A549 (cell line): ENCODE measurements at regions not wholly inside any gene's neighbourhood (a gene's known extent, or its start where the extent isn't known, plus 50 kb on each side); places are given as distances from the start of the nearest gene placed in this dataset.

Experiments
- CBX2 ChIP-seq: fragments of 200-600 bp; sonication (generic); IDR thresholded peaks from 2 replicates; pipeline ENCODE4 v1.6.1; 2016; ENCODE audit warnings: low read depth, mild to moderate bottlenecking, borderline replicate concordance
- CBX8 ChIP-seq: fragments of 200-600 bp; sonication (generic); IDR thresholded peaks from 2 replicates; pipeline ENCODE4 v1.6.1; 2016
- CEBPB ChIP-seq, 2 experiments: fragments of >200 bp in 1 of 2; sonication (Bioruptor Twin) in 1 of 2; formaldehyde crosslinking in 1 of 2; IDR thresholded peaks; 2 replicates each; pipeline ENCODE4 v1.6.1; 2012 to 2016
- EHF ChIP-seq: fragments of 250-450 bp; sonication (Bioruptor Pico); IDR thresholded peaks from 2 replicates; pipeline ENCODE4 v1.5.0; 2020; ENCODE audit warnings: mild to moderate bottlenecking
- FOSB ChIP-seq: fragments of 250-450 bp; sonication (Bioruptor Pico); IDR thresholded peaks from 2 replicates; pipeline ENCODE4 v1.5.0; 2020; ENCODE audit warnings: mild to moderate bottlenecking, moderate library complexity
- FOSL2 ChIP-seq, 2 experiments: fragments of 450-650 bp in 1 of 2; fragments of >200 bp in 1 of 2; sonication (Bioruptor Twin) in 1 of 2; formaldehyde crosslinking; IDR thresholded peaks; 2 replicates each; pipeline versions ENCODE4 v1.5.0 to v1.6.1; 2016 to 2020; ENCODE audit warnings: mild to moderate bottlenecking in 1 of 2, moderate library complexity in 1 of 2
- GATA3 ChIP-seq: IDR thresholded peaks from 2 replicates; pipeline ENCODE4 v1.6.1; 2012; ENCODE audit warnings: borderline replicate concordance
- HEYL ChIP-seq: fragments of 250-450 bp; sonication (Bioruptor Pico); IDR thresholded peaks from 2 replicates; pipeline ENCODE4 v1.8.0; 2021; ENCODE audit warnings: mild to moderate bottlenecking, moderate library complexity
- HOXB13 ChIP-seq: fragments of 250-450 bp; sonication (Bioruptor Pico); IDR thresholded peaks from 2 replicates; pipeline ENCODE4 v1.5.0; 2020; ENCODE audit warnings: low read depth, mild to moderate bottlenecking, moderate library complexity
- HOXB5 ChIP-seq: fragments of 250-450 bp; sonication (Bioruptor Pico); IDR thresholded peaks from 2 replicates; pipeline ENCODE4 v1.5.0; 2020; ENCODE audit warnings: mild to moderate bottlenecking, moderate library complexity
- JUN ChIP-seq, 2 experiments: fragments of >200 bp; sonication (Bioruptor Twin); formaldehyde crosslinking; IDR thresholded peaks; 2 replicates in 1 of 2; 3 replicates in 1 of 2; pipeline ENCODE4 v1.6.1; 2016 to 2017
- JUNB ChIP-seq: fragments of >200 bp; sonication (Bioruptor Twin); formaldehyde crosslinking; IDR thresholded peaks from 2 replicates; pipeline ENCODE4 v1.6.1; 2016
- KDM5A ChIP-seq: fragments of 200-600 bp; sonication (generic); IDR thresholded peaks from 2 replicates; pipeline ENCODE4 v1.6.1; 2016; ENCODE audit warnings: antibody characterized with exemption, mild to moderate bottlenecking
- MYC ChIP-seq: IDR thresholded peaks from 2 replicates; pipeline ENCODE4 v1.6.1; 2012; ENCODE audit warnings: mild to moderate bottlenecking, inconsistent platforms, low read length, improper control_type of control experiment, borderline replicate concordance
- NPAS2 ChIP-seq: fragments of 250-450 bp; sonication (Bioruptor Pico); IDR thresholded peaks from 2 replicates; pipeline ENCODE4 v1.8.0; 2022; ENCODE audit warnings: mild to moderate bottlenecking, moderate library complexity, borderline replicate concordance
- NR3C1 ChIP-seq: fragments of >200 bp; sonication (Bioruptor Twin); formaldehyde crosslinking; IDR thresholded peaks from 3 replicates; pipeline ENCODE4 v1.6.1; 2017
- POLR2A ChIP-seq: IDR thresholded peaks from 2 replicates; pipeline ENCODE4 v1.6.1; 2012; ENCODE audit warnings: mild to moderate bottlenecking, low read length
- RAD21 ChIP-seq, 2 experiments: fragments of >200 bp in 1 of 2; sonication (Bioruptor Twin) in 1 of 2; formaldehyde crosslinking in 1 of 2; IDR thresholded peaks in 1 of 2; conservative IDR thresholded peaks in 1 of 2; 2 replicates in 1 of 2; 3 replicates in 1 of 2; pipeline ENCODE4 v1.6.1; 2012 to 2018; ENCODE audit warnings: inconsistent platforms in 1 of 2
- RCOR1 ChIP-seq: fragments of 150-350 bp; IDR thresholded peaks from 2 replicates; pipeline ENCODE4 v1.6.1; 2014; ENCODE audit warnings: antibody characterized with exemption, low read length, low read depth
- RNF2 ChIP-seq: fragments of 200-600 bp; sonication (generic); IDR thresholded peaks from 2 replicates; pipeline ENCODE4 v1.6.1; 2016; ENCODE audit warnings: low read depth, mild to moderate bottlenecking, antibody characterized with exemption, moderate library complexity, borderline replicate concordance
- SMC3 ChIP-seq: fragments of >200 bp; sonication (Bioruptor Twin); formaldehyde crosslinking; IDR thresholded peaks from 3 replicates; pipeline ENCODE4 v1.6.1; 2018; ENCODE audit warnings: inconsistent platforms
- SREBF2 ChIP-seq: fragments of 450-650 bp; IDR thresholded peaks from 2 replicates; pipeline ENCODE4 v1.6.1; 2014; ENCODE audit warnings: mild to moderate bottlenecking, moderate library complexity
- ZC3H11A ChIP-seq: fragments of 450-650 bp; IDR thresholded peaks from 2 replicates; pipeline ENCODE4 v1.6.1; 2014; ENCODE audit warnings: antibody characterized with exemption, mild to moderate bottlenecking
- ZNF302 ChIP-seq: fragments of 250-450 bp; sonication (Bioruptor Pico); IDR thresholded peaks from 2 replicates; pipeline ENCODE4 v1.9.0; 2021; ENCODE audit warnings: inconsistent platforms, mild to moderate bottlenecking, moderate library complexity
- ZSCAN20 ChIP-seq: fragments of 250-450 bp; sonication (Bioruptor Pico); IDR thresholded peaks from 2 replicates; pipeline ENCODE4 v1.8.0; 2022; ENCODE audit warnings: mild to moderate bottlenecking, moderate library complexity
- TF ChIP-seq, protein P1 (sequence below): fragments of 200-600 bp; sonication (generic); IDR thresholded peaks from 2 replicates; pipeline ENCODE4 v1.6.1; 2016; ENCODE audit warnings: antibody characterized with exemption, mild to moderate bottlenecking, moderate library complexity
- TF ChIP-seq, protein P2 (sequence below): fragments of 450-650 bp; IDR thresholded peaks from 2 replicates; pipeline ENCODE4 v1.6.1; 2014; ENCODE audit warnings: antibody characterized with exemption
- TF ChIP-seq, protein P3 (sequence below): fragments of >200 bp; sonication (Bioruptor Twin); formaldehyde crosslinking; IDR thresholded peaks from 2 replicates; pipeline ENCODE4 v1.6.1; 2016
- TF ChIP-seq, protein P4 (sequence below): fragments of 150-350 bp; IDR thresholded peaks from 2 replicates; pipeline ENCODE4 v1.6.1; 2014; ENCODE audit warnings: low read depth, mild to moderate bottlenecking, low read length
- TF ChIP-seq, protein P5 (sequence below): fragments of 250-450 bp; sonication (Bioruptor Pico); IDR thresholded peaks from 2 replicates; pipeline ENCODE4 v1.5.0; 2021; ENCODE audit warnings: mild to moderate bottlenecking, moderate library complexity, borderline replicate concordance
- TF ChIP-seq, protein P6 (sequence below): fragments of 250-450 bp; sonication (Bioruptor Pico); IDR thresholded peaks from 2 replicates; pipeline ENCODE4 v1.5.0; 2020; ENCODE audit warnings: low read depth, mild to moderate bottlenecking, moderate library complexity
- TF ChIP-seq, protein P7 (sequence below): IDR thresholded peaks from 2 replicates; pipeline ENCODE4 v1.6.1; 2012
- TF ChIP-seq, protein P8 (sequence below): IDR thresholded peaks from 2 replicates; pipeline ENCODE4 v1.6.1; 2012

DNA sequence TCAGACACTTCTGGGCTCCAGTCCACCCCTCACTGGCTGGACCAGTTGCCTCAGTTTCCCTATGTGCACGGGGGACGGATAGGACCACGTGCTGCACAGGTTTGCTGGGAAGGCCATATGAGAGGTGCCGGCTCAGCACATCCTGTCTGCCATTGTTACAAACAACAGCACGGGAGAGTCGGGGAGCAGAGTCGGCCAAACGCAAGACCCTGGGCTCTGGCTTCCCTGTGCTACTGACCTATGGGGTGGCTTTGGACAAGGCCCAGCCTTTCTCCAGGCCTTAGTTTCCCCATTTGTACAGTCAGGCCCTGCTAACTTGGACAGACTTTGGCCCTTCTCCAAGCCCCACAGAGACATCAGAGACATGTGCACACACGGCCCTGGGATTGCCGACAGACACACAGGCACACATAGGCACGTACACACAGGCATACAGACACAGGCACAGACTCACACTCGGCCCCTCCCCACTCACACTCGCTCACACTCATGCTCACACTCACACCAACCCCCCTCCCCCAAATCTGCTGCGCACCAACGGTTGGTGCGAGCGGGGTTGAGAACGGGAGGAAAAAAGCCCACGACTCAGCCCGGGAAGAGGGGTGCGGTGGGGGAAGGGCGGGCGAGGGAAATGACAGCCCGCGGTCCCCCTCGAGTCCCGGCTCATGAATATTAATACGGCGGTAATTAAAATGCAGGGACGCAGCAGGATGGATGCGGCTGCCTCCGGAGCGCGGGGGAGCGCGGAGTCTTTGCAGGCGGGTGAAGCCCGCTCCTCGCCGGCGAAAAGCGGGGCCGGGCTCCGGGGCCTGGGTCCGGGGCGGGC, 133.0 kb downstream of the C9orf50 start (continued):
- TF ChIP-seq, protein P1, sequence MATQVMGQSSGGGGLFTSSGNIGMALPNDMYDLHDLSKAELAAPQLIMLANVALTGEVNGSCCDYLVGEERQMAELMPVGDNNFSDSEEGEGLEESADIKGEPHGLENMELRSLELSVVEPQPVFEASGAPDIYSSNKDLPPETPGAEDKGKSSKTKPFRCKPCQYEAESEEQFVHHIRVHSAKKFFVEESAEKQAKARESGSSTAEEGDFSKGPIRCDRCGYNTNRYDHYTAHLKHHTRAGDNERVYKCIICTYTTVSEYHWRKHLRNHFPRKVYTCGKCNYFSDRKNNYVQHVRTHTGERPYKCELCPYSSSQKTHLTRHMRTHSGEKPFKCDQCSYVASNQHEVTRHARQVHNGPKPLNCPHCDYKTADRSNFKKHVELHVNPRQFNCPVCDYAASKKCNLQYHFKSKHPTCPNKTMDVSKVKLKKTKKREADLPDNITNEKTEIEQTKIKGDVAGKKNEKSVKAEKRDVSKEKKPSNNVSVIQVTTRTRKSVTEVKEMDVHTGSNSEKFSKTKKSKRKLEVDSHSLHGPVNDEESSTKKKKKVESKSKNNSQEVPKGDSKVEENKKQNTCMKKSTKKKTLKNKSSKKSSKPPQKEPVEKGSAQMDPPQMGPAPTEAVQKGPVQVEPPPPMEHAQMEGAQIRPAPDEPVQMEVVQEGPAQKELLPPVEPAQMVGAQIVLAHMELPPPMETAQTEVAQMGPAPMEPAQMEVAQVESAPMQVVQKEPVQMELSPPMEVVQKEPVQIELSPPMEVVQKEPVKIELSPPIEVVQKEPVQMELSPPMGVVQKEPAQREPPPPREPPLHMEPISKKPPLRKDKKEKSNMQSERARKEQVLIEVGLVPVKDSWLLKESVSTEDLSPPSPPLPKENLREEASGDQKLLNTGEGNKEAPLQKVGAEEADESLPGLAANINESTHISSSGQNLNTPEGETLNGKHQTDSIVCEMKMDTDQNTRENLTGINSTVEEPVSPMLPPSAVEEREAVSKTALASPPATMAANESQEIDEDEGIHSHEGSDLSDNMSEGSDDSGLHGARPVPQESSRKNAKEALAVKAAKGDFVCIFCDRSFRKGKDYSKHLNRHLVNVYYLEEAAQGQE: 0 out of 2 replicates have a peak, but pooled peaks have one; percentile 16
- TF ChIP-seq FOSL2 (IDR thresholded peaks at IDR 0.05) (no peak), FOSL2 (CRISPR knock-in tag; IDR thresholded peaks at IDR 0.05) (peak; percentile 16; the same call in 1 of the 2 replicates), JUNB (no peak), CEBPB (IDR thresholded peaks at IDR 0.05) (no peak), GATA3 (peak; percentile 47; the same call in 1 of the 2 replicates), ZNF302 (CRISPR knock-in tag) (peak; percentile 80), CBX2 (no peak), NPAS2 (CRISPR knock-in tag) (peak; percentile 53; the same call in 1 of the 2 replicates), SREBF2 (no peak), EHF (CRISPR knock-in tag) (peak; percentile 98), RAD21 (conservative IDR thresholded peaks at IDR 0.05 in 1 of 2, IDR thresholded peaks at IDR 0.05 in 1 of 2) (no peak), HOXB5 (CRISPR knock-in tag) (peak; percentile 98), RNF2 (no peak), CBX8 (no peak), HOXB13 (CRISPR knock-in tag) (peak; percentile 99), ZSCAN20 (peak; percentile 84), SMC3 (no peak), HEYL (CRISPR knock-in tag) (peak; percentile 95), JUN (IDR thresholded peaks at IDR 0.05) (no peak), ZC3H11A (0 out of 2 replicates have a peak, but pooled peaks have one; percentile 4), KDM5A (no peak), POLR2A (peak; percentile 41), MYC (no peak), FOSB (CRISPR knock-in tag) (peak; percentile 87), NR3C1 (no peak), RCOR1 (no peak)
- TF ChIP-seq, protein P2, sequence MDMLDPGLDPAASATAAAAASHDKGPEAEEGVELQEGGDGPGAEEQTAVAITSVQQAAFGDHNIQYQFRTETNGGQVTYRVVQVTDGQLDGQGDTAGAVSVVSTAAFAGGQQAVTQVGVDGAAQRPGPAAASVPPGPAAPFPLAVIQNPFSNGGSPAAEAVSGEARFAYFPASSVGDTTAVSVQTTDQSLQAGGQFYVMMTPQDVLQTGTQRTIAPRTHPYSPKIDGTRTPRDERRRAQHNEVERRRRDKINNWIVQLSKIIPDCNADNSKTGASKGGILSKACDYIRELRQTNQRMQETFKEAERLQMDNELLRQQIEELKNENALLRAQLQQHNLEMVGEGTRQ: no peak
- TF ChIP-seq, protein P3, sequence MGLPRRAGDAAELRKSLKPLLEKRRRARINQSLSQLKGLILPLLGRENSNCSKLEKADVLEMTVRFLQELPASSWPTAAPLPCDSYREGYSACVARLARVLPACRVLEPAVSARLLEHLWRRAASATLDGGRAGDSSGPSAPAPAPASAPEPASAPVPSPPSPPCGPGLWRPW: no peak
- TF ChIP-seq, protein P4, sequence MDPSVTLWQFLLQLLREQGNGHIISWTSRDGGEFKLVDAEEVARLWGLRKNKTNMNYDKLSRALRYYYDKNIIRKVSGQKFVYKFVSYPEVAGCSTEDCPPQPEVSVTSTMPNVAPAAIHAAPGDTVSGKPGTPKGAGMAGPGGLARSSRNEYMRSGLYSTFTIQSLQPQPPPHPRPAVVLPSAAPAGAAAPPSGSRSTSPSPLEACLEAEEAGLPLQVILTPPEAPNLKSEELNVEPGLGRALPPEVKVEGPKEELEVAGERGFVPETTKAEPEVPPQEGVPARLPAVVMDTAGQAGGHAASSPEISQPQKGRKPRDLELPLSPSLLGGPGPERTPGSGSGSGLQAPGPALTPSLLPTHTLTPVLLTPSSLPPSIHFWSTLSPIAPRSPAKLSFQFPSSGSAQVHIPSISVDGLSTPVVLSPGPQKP: no peak
- TF ChIP-seq, protein P5, sequence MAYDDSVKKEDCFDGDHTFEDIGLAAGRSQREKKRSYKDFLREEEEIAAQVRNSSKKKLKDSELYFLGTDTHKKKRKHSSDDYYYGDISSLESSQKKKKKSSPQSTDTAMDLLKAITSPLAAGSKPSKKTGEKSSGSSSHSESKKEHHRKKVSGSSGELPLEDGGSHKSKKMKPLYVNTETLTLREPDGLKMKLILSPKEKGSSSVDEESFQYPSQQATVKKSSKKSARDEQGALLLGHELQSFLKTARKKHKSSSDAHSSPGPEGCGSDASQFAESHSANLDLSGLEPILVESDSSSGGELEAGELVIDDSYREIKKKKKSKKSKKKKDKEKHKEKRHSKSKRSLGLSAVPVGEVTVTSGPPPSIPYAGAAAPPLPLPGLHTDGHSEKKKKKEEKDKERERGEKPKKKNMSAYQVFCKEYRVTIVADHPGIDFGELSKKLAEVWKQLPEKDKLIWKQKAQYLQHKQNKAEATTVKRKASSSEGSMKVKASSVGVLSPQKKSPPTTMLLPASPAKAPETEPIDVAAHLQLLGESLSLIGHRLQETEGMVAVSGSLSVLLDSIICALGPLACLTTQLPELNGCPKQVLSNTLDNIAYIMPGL (CRISPR knock-in tag): peak; percentile 67; the same call in 1 of the 2 replicates
- TF ChIP-seq, protein P6, sequence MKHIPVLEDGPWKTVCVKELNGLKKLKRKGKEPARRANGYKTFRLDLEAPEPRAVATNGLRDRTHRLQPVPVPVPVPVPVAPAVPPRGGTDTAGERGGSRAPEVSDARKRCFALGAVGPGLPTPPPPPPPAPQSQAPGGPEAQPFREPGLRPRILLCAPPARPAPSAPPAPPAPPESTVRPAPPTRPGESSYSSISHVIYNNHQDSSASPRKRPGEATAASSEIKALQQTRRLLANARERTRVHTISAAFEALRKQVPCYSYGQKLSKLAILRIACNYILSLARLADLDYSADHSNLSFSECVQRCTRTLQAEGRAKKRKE (CRISPR knock-in tag): peak; percentile 87
- TF ChIP-seq, protein P7, sequence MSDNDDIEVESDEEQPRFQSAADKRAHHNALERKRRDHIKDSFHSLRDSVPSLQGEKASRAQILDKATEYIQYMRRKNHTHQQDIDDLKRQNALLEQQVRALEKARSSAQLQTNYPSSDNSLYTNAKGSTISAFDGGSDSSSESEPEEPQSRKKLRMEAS: peak; percentile 58
- TF ChIP-seq, protein P8, sequence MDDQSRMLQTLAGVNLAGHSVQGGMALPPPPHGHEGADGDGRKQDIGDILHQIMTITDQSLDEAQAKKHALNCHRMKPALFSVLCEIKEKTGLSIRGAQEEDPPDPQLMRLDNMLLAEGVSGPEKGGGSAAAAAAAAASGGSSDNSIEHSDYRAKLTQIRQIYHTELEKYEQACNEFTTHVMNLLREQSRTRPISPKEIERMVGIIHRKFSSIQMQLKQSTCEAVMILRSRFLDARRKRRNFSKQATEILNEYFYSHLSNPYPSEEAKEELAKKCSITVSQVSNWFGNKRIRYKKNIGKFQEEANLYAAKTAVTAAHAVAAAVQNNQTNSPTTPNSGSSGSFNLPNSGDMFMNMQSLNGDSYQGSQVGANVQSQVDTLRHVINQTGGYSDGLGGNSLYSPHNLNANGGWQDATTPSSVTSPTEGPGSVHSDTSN: no peak
